Parathyroid adenoma (tissue), 2 donors: ENCODE measurements at regions not wholly inside any gene's neighbourhood (a gene's known extent, or its start where the extent isn't known, plus 50 kb on each side); places are given as distances from the start of the nearest gene placed in this dataset.

ENCODE experiments used
- H2AFZ ChIP-seq: fragments of 300-600 bp; sonication (generic); one replicate; pipeline ENCODE4 v1.7.0; 2017; ENCODE audit warnings: antibody characterized with exemption, mild to moderate bottlenecking
- H3K27ac ChIP-seq: fragments of 300-600 bp; sonication (generic); one replicate; pipeline ENCODE4 v1.7.0; 2017
- H3K27me3 ChIP-seq: fragments of 300-600 bp; sonication (generic); one replicate; pipeline ENCODE4 v1.7.0; 2017; ENCODE audit warnings: low read length; ENCODE audit not compliant: control insufficient read depth, insufficient read depth
- H3K36me3 ChIP-seq: fragments of 300-600 bp; sonication (generic); one replicate; pipeline ENCODE4 v1.7.0; 2017; ENCODE audit warnings: low read length; ENCODE audit not compliant: control insufficient read depth, insufficient read depth
- H3K4me1 ChIP-seq: fragments of 300-600 bp; sonication (generic); one replicate; pipeline ENCODE4 v1.7.0; 2017; ENCODE audit warnings: control low read depth
- H3K4me2 ChIP-seq: fragments of 300-600 bp; sonication (generic); one replicate; pipeline ENCODE4 v1.7.0; 2017; ENCODE audit warnings: low read length
- H3K4me3 ChIP-seq: fragments of 300-600 bp; sonication (generic); one replicate; pipeline ENCODE4 v1.7.0; 2017; ENCODE audit warnings: low read depth, low read length
- H3K79me2 ChIP-seq: fragments of 300-600 bp; sonication (generic); one replicate; pipeline ENCODE4 v1.7.0; 2017; ENCODE audit warnings: control low read depth
- H3K9ac ChIP-seq: fragments of 300-600 bp; sonication (generic); one replicate; pipeline ENCODE4 v1.7.0; 2017; ENCODE audit warnings: mild to moderate bottlenecking
- H3K9me3 ChIP-seq: fragments of 300-600 bp; sonication (generic); one replicate; pipeline ENCODE4 v1.7.0; 2017; ENCODE audit warnings: low read length; ENCODE audit not compliant: control insufficient read depth
- CTCF ChIP-seq: fragments of 300-600 bp; sonication (generic); IDR thresholded peaks from one replicate; pipeline ENCODE4 v1.7.0; 2017; ENCODE audit warnings: antibody characterized with exemption, mild to moderate bottlenecking
- donor health status: primary hyperparathyroidism.

- H3K27ac ChIP-seq, result no peak overlapping the region
- H3K9ac ChIP-seq, result no peak overlapping the region
- no peak overlapping the region for H2AFZ ChIP-seq
- H3K4me2 ChIP-seq, result no peak overlapping the region
- TF ChIP-seq CTCF, result no peak
- H3K27me3 ChIP-seq, result no peaks in the 10 kb centered on the region
- H3K36me3 ChIP-seq, result no peaks in the 10 kb centered on the region
- no peaks in the 10 kb centered on the region for H3K9me3 ChIP-seq
- H3K4me1 ChIP-seq, result no peaks in the 10 kb centered on the region
- H3K4me3 ChIP-seq, result no peak overlapping the region
- H3K79me2 ChIP-seq, result no peaks in the 10 kb centered on the region
Observed at GRCh38 chr2:67812682-67813081, 250.1 kb downstream of the C1D start.

- H3K9me3 ChIP-seq, result no peaks in the 10 kb centered on the region
- no peaks in the 10 kb centered on the region for H3K79me2 ChIP-seq
- H3K4me3 ChIP-seq, result no peak overlapping the region
- H2AFZ ChIP-seq, result no peak overlapping the region
- H3K4me1 ChIP-seq, result no peaks in the 10 kb centered on the region
- H3K4me2 ChIP-seq, result no peak overlapping the region
- no peak overlapping the region for H3K9ac ChIP-seq
- no peak overlapping the region for H3K27ac ChIP-seq
- H3K27me3 ChIP-seq, result no peaks in the 10 kb centered on the region
- no peaks in the 10 kb centered on the region for H3K36me3 ChIP-seq
- TF ChIP-seq CTCF, result no peak
Observed at GRCh38 chr2:67823726-67824125, 239.1 kb downstream of the C1D start.

- Histone ChIP-seq H3K9ac (no peak overlapping the region), H3K27ac (no peak overlapping the region), H3K4me2 (no peak overlapping the region), H3K27me3 (no peaks in the 10 kb centered on the region), H3K4me3 (no peak overlapping the region), H3K79me2 (no peaks in the 10 kb centered on the region), H2AFZ (no peak overlapping the region), H3K9me3 (no peaks in the 10 kb centered on the region), H3K36me3 (no peaks in the 10 kb centered on the region), H3K4me1 (no peaks in the 10 kb centered on the region)
- no peak for TF ChIP-seq CTCF
Observed at GRCh38 chr2:67824186-67824585, 238.6 kb downstream of the C1D start.

GRCh38 chr2:67825476-67825875 lies 237.3 kb downstream of the C1D start:
- H3K9me3 ChIP-seq, result no peaks in the 10 kb centered on the region
- no peaks in the 10 kb centered on the region for H3K79me2 ChIP-seq
- H3K36me3 ChIP-seq, result no peaks in the 10 kb centered on the region
- no peak overlapping the region for H3K4me3 ChIP-seq
- no peaks in the 10 kb centered on the region for H3K4me1 ChIP-seq
- no peak overlapping the region for H3K9ac ChIP-seq
- no peak overlapping the region for H2AFZ ChIP-seq
- no peak for TF ChIP-seq CTCF
- no peaks in the 10 kb centered on the region for H3K27me3 ChIP-seq
- H3K27ac ChIP-seq, result no peak overlapping the region
- H3K4me2 ChIP-seq, result no peak overlapping the region

- no peaks in the 10 kb centered on the region for H3K9me3 ChIP-seq
- no peaks in the 10 kb centered on the region for H3K36me3 ChIP-seq
- no peak overlapping the region for H3K27ac ChIP-seq
- no peak overlapping the region for H3K9ac ChIP-seq
- no peaks in the 10 kb centered on the region for H3K27me3 ChIP-seq
- H3K4me3 ChIP-seq, result no peak overlapping the region
- no peaks in the 10 kb centered on the region for H3K79me2 ChIP-seq
- no peak overlapping the region for H3K4me2 ChIP-seq
- TF ChIP-seq CTCF, result no peak
- no peaks in the 10 kb centered on the region for H3K4me1 ChIP-seq
- no peak overlapping the region for H2AFZ ChIP-seq
Observed at GRCh38 chr2:67828066-67828465, 234.7 kb downstream of the C1D start.
